Stimulated activated CD4-positive, alpha-beta T cell treated with anti-CD3 and anti-CD28 coated beads, Interleukin-12 subunit alpha, Interleukin-12 subunit beta, amount 100 ng/mL, for 48 hours (primary cell): ENCODE measurements at regions not wholly inside any gene's neighbourhood (a gene's known extent, or its start where the extent isn't known, plus 50 kb on each side); places are given as distances from the start of the nearest gene placed in this dataset.

Experiments used
- DNase-seq, 3 donors: peaks; one replicate each; pipeline ENCODE4 v3.0.0-alpha.2; 2020; ENCODE audit warnings: low read depth in 2 of 3, low spot score in 1 of 3

GRCh38 chr2:162968306-162968705 is 129.7 kb upstream of the KCNH7 start:
- DNase-seq = no peak

GRCh38 chr2:162967811-162968210 is 129.2 kb upstream of the KCNH7 start:
- DNase-seq = no peak

- DNase-seq = no peak
Observed at GRCh38 chr2:162967147-162967546, 128.6 kb upstream of the KCNH7 start.

GRCh38 chr2:162965191-162965590 is 126.6 kb upstream of the KCNH7 start:
- DNase-seq = no peak

GRCh38 chr2:162964513-162964912 is 125.9 kb upstream of the KCNH7 start:
- DNase-seq = no peak

GRCh38 chr2:162963156-162963555 is 124.6 kb upstream of the KCNH7 start:
- no peak for DNase-seq

GRCh38 chr2:162945785-162946184 is 107.2 kb upstream of the KCNH7 start:
- no peak for DNase-seq

GRCh38 chr2:162938387-162938786 is 99.8 kb upstream of the KCNH7 start:
- no peak for DNase-seq

- no peak for DNase-seq
Observed at GRCh38 chr2:162934191-162934590, 95.6 kb upstream of the KCNH7 start.

- no peak for DNase-seq
Observed at GRCh38 chr2:162932416-162932815, 93.8 kb upstream of the KCNH7 start.

GRCh38 chr2:162929571-162929970 is 91.0 kb upstream of the KCNH7 start:
- no peak for DNase-seq

- no peak for DNase-seq
Observed at GRCh38 chr2:162928356-162928755, 89.8 kb upstream of the KCNH7 start.

- no peak for DNase-seq
Observed at GRCh38 chr2:162926907-162927306, 88.3 kb upstream of the KCNH7 start.

GRCh38 chr2:162926501-162926900 is 87.9 kb upstream of the KCNH7 start:
- no peak for DNase-seq

GRCh38 chr2:162925595-162925994 is 87.0 kb upstream of the KCNH7 start:
- no peak for DNase-seq

- DNase-seq = no peak
Observed at GRCh38 chr2:162919111-162919510, 80.5 kb upstream of the KCNH7 start.

GRCh38 chr2:162917626-162918025 is 79.1 kb upstream of the KCNH7 start:
- no peak for DNase-seq

GRCh38 chr2:162916286-162916801 is 77.8 kb upstream of the KCNH7 start:
- DNase-seq = no peak

- DNase-seq = no peak
Observed at GRCh38 chr2:162915858-162916257, 77.3 kb upstream of the KCNH7 start.

GRCh38 chr2:162914161-162914560 is 75.6 kb upstream of the KCNH7 start:
- no peak for DNase-seq

- no peak for DNase-seq
Observed at GRCh38 chr2:162912787-162913186, 74.2 kb upstream of the KCNH7 start.

GRCh38 chr2:162908567-162908966 is 70.0 kb upstream of the KCNH7 start:
- DNase-seq = no peak

GRCh38 chr2:162890690-162891311 is 52.2 kb upstream of the KCNH7 start:
- DNase-seq = peak in 1 of 3 donors; percentile 0
